NT2/D1 (cell line): ENCODE measurements at regions not wholly inside any gene's neighbourhood (a gene's known extent, or its start where the extent isn't known, plus 50 kb on each side); places are given as distances from the start of the nearest gene placed in this dataset.

ENCODE experiments used
- SUZ12 ChIP-seq: IDR thresholded peaks from 2 replicates; pipeline ENCODE4 v1.6.1; 2011; ENCODE audit not compliant: insufficient read length, insufficient read depth; ENCODE audit errors: extremely low read depth
- YY1 ChIP-seq: IDR thresholded peaks from 2 replicates; pipeline ENCODE4 v1.6.1; 2011; ENCODE audit not compliant: insufficient read length, insufficient read depth
- ZNF274 ChIP-seq: IDR thresholded peaks from 2 replicates; pipeline ENCODE4 v1.6.1; 2011; ENCODE audit warnings: mild to moderate bottlenecking, low read depth, low read length

DNA sequence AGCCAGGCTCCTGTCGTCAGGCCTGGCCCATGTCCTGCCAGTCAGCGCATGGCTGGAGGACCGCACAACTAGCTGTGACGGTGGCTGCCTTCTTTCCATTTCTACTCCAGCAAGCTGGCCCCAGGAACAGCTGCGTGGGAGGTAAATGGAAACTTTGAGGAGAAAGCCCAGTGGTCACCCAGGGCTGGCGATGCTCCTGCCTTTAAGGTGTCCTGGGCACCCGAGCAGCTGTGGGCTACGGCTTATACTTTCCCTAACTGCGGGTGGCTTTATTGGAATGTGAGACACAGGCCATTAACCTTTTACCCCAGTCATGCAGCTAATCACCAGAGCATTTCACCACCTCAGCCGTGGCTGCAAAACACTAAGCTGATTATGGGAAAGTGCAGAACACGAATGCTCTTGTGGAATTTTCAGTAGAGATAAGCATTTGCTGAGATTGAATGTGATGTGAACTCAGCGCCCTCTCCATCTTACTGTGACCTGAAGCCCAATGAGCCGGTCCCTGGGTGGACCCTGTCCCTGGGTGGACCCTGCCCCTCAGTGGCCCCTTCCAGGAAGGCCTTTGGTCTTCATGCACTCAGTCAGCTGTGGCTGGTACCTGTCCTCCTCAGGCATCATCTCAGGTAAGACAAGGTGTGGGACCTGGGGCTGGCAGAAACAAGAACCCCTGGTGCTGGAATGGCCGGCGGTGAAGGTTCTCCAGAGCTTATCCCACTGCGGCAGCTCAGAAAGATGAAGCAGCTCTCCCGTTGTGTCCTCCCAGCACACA, 275.4 kb upstream of the HS6ST1 start:
- TF ChIP-seq ZNF274, result no peak
- TF ChIP-seq SUZ12, result no peak
- no peak for TF ChIP-seq YY1
